A549 (cell line): ENCODE measurements at regions not wholly inside any gene's neighbourhood (a gene's known extent, or its start where the extent isn't known, plus 50 kb on each side); places are given as distances from the start of the nearest gene placed in this dataset.

ENCODE experiments used
- ATAC-seq, 2 experiments: fragments of 200-7000 bp in 1 of 2; fragments of >200 bp in 1 of 2; cut with Nextera tagmentation in 1 of 2; cut with Tn5 transposase in 1 of 2; 3 replicates each; pipeline versions ENCODE4 v1.8.0 to v1.9.1; 2018 to 2020; ENCODE audit warnings: mild to moderate bottlenecking in 1 of 2, moderate library complexity in 1 of 2
- CTCF ChIA-PET: fragments of 300-600 bp; sonication (Branson Sonifier 250); formaldehyde crosslinking; extraction: SDS; loops from one replicate; lab custom pipeline; 2021; ENCODE audit warnings: antibody characterized with exemption, inconsistent platforms; lab: Yijun Ruan, JAX
- POLR2A ChIA-PET: fragments of 350-600 bp; formaldehyde crosslinking; extraction: SDS; loops from one replicate; lab custom pipeline; 2021; ENCODE audit warnings: antibody characterized with exemption, inconsistent platforms; lab: Yijun Ruan, JAX
- DNase-seq, 2 experiments: peaks; one replicate each; pipeline versions ENCODE4 v3.0.0 to v3.0.0-alpha.2; 2011 to 2016; ENCODE audit warnings: low read depth in 1 of 2, low spot score in 1 of 2
- FAIRE-seq: peaks from 2 replicates; lab custom pipeline; 2011; peaks lifted over from hg19 to GRCh38; lab: Jason Lieb, UNC
- H3K27ac ChIP-seq, 2 experiments: fragments of >200 bp; sonication (Bioruptor Twin); formaldehyde crosslinking; 3 replicates each; pipeline ENCODE4 v1.5.1; 2016 to 2017
- H3K4me1 ChIP-seq: fragments of >200 bp; sonication (Bioruptor Twin); formaldehyde crosslinking; 3 replicates; pipeline ENCODE4 v1.6.1; 2016
- H3K4me2 ChIP-seq: fragments of >200 bp; sonication (Bioruptor Twin); formaldehyde crosslinking; 3 replicates; pipeline ENCODE4 v1.6.1; 2016
- H3K4me3 ChIP-seq: fragments of >200 bp; sonication (Bioruptor Twin); formaldehyde crosslinking; 3 replicates; pipeline ENCODE4 v1.5.1; 2016
- H3K9me3 ChIP-seq: fragments of >200 bp; sonication (Bioruptor Twin); formaldehyde crosslinking; 3 replicates; pipeline ENCODE4 v1.6.1; 2016
- BHLHE40 ChIP-seq: IDR thresholded peaks from 2 replicates; pipeline ENCODE4 v1.6.1; 2012; ENCODE audit warnings: low read depth, low read length, inconsistent platforms
- CBX8 ChIP-seq: fragments of 200-600 bp; sonication (generic); IDR thresholded peaks from 2 replicates; pipeline ENCODE4 v1.6.1; 2016
- CHD2 ChIP-seq: fragments of 150-350 bp; IDR thresholded peaks from 2 replicates; pipeline ENCODE4 v1.6.1; 2014; ENCODE audit warnings: low read length; ENCODE audit not compliant: partially characterized antibody
- EHMT2 ChIP-seq: fragments of 200-600 bp; sonication (generic); IDR thresholded peaks from 2 replicates; pipeline ENCODE4 v1.6.1; 2016; ENCODE audit warnings: antibody characterized with exemption, low read depth, mild to moderate bottlenecking, moderate library complexity
- EP300 ChIP-seq, 2 experiments: fragments of >200 bp; sonication (Bioruptor Twin); formaldehyde crosslinking; IDR thresholded peaks; 2 replicates in 1 of 2; 3 replicates in 1 of 2; pipeline ENCODE4 v1.6.1; 2016 to 2017
- ESRRA ChIP-seq: fragments of 150-350 bp; IDR thresholded peaks from 2 replicates; pipeline ENCODE4 v1.6.1; 2014; ENCODE audit warnings: mild to moderate bottlenecking, low read length, borderline replicate concordance
- FOXS1 ChIP-seq: fragments of 250-450 bp; sonication (Bioruptor Pico); IDR thresholded peaks from 2 replicates; pipeline ENCODE4 v1.5.0; 2020; ENCODE audit warnings: mild to moderate bottlenecking, moderate library complexity
- GATA3 ChIP-seq: IDR thresholded peaks from 2 replicates; pipeline ENCODE4 v1.6.1; 2012; ENCODE audit warnings: borderline replicate concordance
- HDAC2 ChIP-seq: fragments of 200-600 bp; sonication (generic); IDR thresholded peaks from 2 replicates; pipeline ENCODE4 v1.6.1; 2016
- HOXB5 ChIP-seq: fragments of 250-450 bp; sonication (Bioruptor Pico); IDR thresholded peaks from 2 replicates; pipeline ENCODE4 v1.5.0; 2020; ENCODE audit warnings: mild to moderate bottlenecking, moderate library complexity
- JUNB ChIP-seq: fragments of >200 bp; sonication (Bioruptor Twin); formaldehyde crosslinking; IDR thresholded peaks from 2 replicates; pipeline ENCODE4 v1.6.1; 2016
- MAFK ChIP-seq: fragments of 450-650 bp; IDR thresholded peaks from 2 replicates; pipeline ENCODE4 v1.6.1; 2014; ENCODE audit not compliant: partially characterized antibody
- MAZ ChIP-seq: fragments of 150-350 bp; IDR thresholded peaks from 2 replicates; pipeline ENCODE4 v1.6.1; 2014; ENCODE audit warnings: antibody characterized with exemption, low read depth, low read length, borderline replicate concordance
- NPAS2 ChIP-seq: fragments of 250-450 bp; sonication (Bioruptor Pico); IDR thresholded peaks from 2 replicates; pipeline ENCODE4 v1.8.0; 2022; ENCODE audit warnings: mild to moderate bottlenecking, moderate library complexity, borderline replicate concordance
- NR3C1 ChIP-seq: fragments of >200 bp; sonication (Bioruptor Twin); formaldehyde crosslinking; IDR thresholded peaks from 3 replicates; pipeline ENCODE4 v1.6.1; 2017
- PHF8 ChIP-seq: fragments of 200-600 bp; sonication (generic); IDR thresholded peaks from 2 replicates; pipeline ENCODE4 v1.6.1; 2016; ENCODE audit warnings: low read depth, mild to moderate bottlenecking, antibody characterized with exemption, moderate library complexity, borderline replicate concordance
- POLR2A ChIP-seq: IDR thresholded peaks from 2 replicates; pipeline ENCODE4 v1.6.1; 2012; ENCODE audit warnings: mild to moderate bottlenecking, low read length
- SREBF2 ChIP-seq: fragments of 450-650 bp; IDR thresholded peaks from 2 replicates; pipeline ENCODE4 v1.6.1; 2014; ENCODE audit warnings: mild to moderate bottlenecking, moderate library complexity
- TFCP2L1 ChIP-seq: fragments of 250-450 bp; sonication (Bioruptor Pico); IDR thresholded peaks from 2 replicates; pipeline ENCODE4 v1.5.0; 2021; ENCODE audit warnings: mild to moderate bottlenecking
- ZC3H11A ChIP-seq: fragments of 450-650 bp; IDR thresholded peaks from 2 replicates; pipeline ENCODE4 v1.6.1; 2014; ENCODE audit warnings: antibody characterized with exemption, mild to moderate bottlenecking
- ZFP36 ChIP-seq: fragments of 450-650 bp; IDR thresholded peaks from 2 replicates; pipeline ENCODE4 v1.6.1; 2014; ENCODE audit warnings: borderline replicate concordance; ENCODE audit not compliant: partially characterized antibody
- WGBS: methylation state at CpG from one replicate; pipeline ENCODE4 v1.1.6; 2017; ENCODE audit errors: missing lambda C conversion rate; 5-methylcytosine and 5-hydroxymethylcytosine counted together
- TF ChIP-seq, protein P1 (sequence below): IDR thresholded peaks from 2 replicates; pipeline ENCODE4 v1.6.1; 2012
- TF ChIP-seq, protein P2 (sequence below): fragments of 250-450 bp; sonication (Bioruptor Pico); IDR thresholded peaks from 2 replicates; pipeline ENCODE4 v1.5.0; 2020; ENCODE audit warnings: low read depth, mild to moderate bottlenecking, moderate library complexity
- TF ChIP-seq, protein P3 (sequence below): IDR thresholded peaks from 2 replicates; pipeline ENCODE4 v1.6.1; 2012

DNA sequence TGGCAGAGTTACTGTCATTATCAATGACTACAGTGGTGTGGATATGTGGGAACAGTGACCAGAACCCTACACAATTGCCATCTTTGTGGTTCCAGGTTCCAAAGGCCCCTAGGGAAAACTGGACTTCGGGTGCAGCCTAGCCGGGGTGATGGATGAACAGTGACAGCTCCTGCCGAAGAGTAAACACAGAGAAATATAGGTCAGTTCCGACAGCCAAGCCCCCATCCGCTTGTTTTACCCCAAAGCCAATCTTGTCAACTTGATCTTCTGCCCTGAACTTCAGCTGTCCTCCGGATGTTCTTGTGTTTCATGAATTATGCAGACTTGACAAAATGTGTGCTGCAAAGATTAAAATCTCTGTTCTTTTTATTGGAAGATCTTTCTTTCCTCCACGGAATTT is 200.4 kb upstream of the SRRM4 start:
- TF ChIP-seq NR3C1 (no peak), CBX8 (no peak), MAFK (peak; percentile 57), ESRRA (no peak), FOXS1 (no peak), ZFP36 (no peak)
- TF ChIP-seq, protein P1, sequence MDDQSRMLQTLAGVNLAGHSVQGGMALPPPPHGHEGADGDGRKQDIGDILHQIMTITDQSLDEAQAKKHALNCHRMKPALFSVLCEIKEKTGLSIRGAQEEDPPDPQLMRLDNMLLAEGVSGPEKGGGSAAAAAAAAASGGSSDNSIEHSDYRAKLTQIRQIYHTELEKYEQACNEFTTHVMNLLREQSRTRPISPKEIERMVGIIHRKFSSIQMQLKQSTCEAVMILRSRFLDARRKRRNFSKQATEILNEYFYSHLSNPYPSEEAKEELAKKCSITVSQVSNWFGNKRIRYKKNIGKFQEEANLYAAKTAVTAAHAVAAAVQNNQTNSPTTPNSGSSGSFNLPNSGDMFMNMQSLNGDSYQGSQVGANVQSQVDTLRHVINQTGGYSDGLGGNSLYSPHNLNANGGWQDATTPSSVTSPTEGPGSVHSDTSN = no peak
- TF ChIP-seq, all 56 proteins: peak for 1
- Histone ChIP-seq H3K4me2 (no peak overlapping the region), H3K4me3 (no peak overlapping the region), H3K27ac (no peak overlapping the region), H3K9me3 (no peaks in the 10 kb centered on the region), H3K4me1 (no peaks in the 10 kb centered on the region)
- no peak for ATAC-seq
- DNase-seq = no peak
- POLR2A ChIA-PET = no interaction called here
- CTCF ChIA-PET = no interaction called here
- 1% methylated on average over 7 of the region's 7 CpGs for WGBS
- no peak for FAIRE-seq

DNA sequence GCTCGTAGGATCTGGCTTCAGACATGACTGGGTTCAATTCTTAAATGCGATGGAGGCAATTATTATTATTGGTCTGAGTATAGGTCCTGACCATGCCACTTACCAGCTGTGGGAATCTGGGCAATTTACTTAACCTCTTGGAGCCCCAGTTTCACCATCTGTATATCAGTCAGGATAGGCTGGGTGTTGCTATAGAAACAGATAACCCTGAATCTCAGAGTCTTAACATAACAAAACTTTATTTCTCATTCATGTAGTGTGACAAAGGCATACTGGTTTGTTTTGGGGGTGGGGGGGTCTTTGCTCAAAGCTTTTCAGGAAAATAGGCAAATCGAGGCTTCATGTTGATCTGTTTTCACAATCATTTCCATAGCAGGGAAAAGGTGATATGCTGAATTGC is 199.6 kb upstream of the SRRM4 start:
- H3K4me1 ChIP-seq = no peaks in the 10 kb centered on the region
- ChIA-PET CTCF (interaction anchor here (0.6 kb wide), 1 partner anchor 298 kb away, joined by 4 read pairs; no protein-coding TSS in a partner anchor), POLR2A (no interaction called here)
- no peak overlapping the region for H3K4me2 ChIP-seq
- H3K27ac ChIP-seq = no peak overlapping the region
- FAIRE-seq (no peak), DNase-seq (no peak)
- H3K4me3 ChIP-seq = no peak overlapping the region
- no peaks in the 10 kb centered on the region for H3K9me3 ChIP-seq
- 5% methylated on average over 3 of the region's 3 CpGs for WGBS
- no peak for TF ChIP-seq EHMT2
- no peak for TF ChIP-seq HOXB5 (CRISPR knock-in tag)
- TF ChIP-seq CBX8 = no peak
- TF ChIP-seq SREBF2 = no peak
- TF ChIP-seq, protein P2, sequence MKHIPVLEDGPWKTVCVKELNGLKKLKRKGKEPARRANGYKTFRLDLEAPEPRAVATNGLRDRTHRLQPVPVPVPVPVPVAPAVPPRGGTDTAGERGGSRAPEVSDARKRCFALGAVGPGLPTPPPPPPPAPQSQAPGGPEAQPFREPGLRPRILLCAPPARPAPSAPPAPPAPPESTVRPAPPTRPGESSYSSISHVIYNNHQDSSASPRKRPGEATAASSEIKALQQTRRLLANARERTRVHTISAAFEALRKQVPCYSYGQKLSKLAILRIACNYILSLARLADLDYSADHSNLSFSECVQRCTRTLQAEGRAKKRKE (CRISPR knock-in tag) = no peak
- no peak for TF ChIP-seq PHF8
- no peak for TF ChIP-seq TFCP2L1 (CRISPR knock-in tag)
- TF ChIP-seq, all 56 proteins: peak for 0
- no peak for ATAC-seq

DNA sequence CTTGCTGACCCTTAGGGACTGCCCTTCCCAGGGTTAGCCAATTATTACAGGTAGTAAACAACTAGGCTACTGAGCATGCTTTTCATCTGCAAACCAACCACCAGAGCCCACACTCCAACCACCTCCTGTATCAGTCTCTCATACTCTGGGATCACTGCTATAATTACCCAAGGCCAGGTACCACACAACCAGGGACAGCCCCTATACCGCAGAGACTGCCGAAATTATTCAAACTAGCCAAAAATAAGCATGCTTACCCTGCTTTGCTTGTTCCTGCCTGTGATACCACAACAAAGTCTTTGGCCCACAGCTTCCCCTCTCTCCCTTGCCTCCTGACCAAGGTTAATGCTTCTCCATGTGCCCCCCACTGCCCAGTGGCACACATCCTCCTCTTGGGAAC is 197.6 kb upstream of the SRRM4 start:
- POLR2A ChIA-PET = no interaction called here
- no peak for FAIRE-seq
- CTCF ChIA-PET = no interaction called here

DNA sequence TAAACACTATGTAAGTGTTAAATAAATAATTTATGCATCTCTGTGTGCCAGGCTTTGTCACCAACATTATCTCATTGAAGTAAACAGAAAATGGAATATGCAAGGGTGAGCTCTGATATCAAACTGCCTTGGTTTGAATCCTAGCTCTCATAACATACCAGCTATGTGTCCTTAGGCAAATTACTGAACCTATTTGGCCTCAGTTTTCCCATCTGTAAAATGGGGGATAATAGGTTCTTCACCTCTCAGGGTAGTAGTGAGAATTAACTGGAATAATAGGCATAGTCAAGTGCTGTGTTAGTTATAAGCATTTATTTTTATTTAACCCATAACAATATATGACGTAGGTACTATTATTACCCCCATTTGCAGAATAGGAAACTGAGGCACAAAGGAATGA is 190.8 kb upstream of the SRRM4 start:
- Histone ChIP-seq H3K27ac (no peak overlapping the region), H3K4me2 (no peak overlapping the region), H3K4me3 (no peak overlapping the region), H3K9me3 (no peaks in the 10 kb centered on the region), H3K4me1 (no peaks in the 10 kb centered on the region)
- no peak for ATAC-seq
- DNase-seq = no peak
- 6% methylated on average over 1 of the region's 1 CpG for WGBS
- ChIA-PET CTCF (interaction anchor here (1.3 kb wide), 1 partner anchor 489 kb away, joined by 4 read pairs; no protein-coding TSS in a partner anchor), POLR2A (no interaction called here)
- TF ChIP-seq GATA3 = no peak
- TF ChIP-seq MAZ = no peak
- TF ChIP-seq CHD2 = no peak
- no peak for TF ChIP-seq HDAC2
- no peak for TF ChIP-seq SREBF2
- TF ChIP-seq EP300 (IDR thresholded peaks at IDR 0.05) = no peak
- TF ChIP-seq ZC3H11A = no peak
- no peak for TF ChIP-seq BHLHE40
- TF ChIP-seq HOXB5 (CRISPR knock-in tag) = no peak
- TF ChIP-seq, protein P1 = no peak
- no peak for TF ChIP-seq NPAS2 (CRISPR knock-in tag)
- no peak for TF ChIP-seq FOXS1
- FAIRE-seq = no peak

More for the DNA sequence above, 197.6 kb upstream of the SRRM4 start:
- H3K4me1 ChIP-seq = no peaks in the 10 kb centered on the region
- H3K27ac ChIP-seq = no peak overlapping the region
- no peak for DNase-seq
- ATAC-seq = no peak
- H3K4me3 ChIP-seq = no peak overlapping the region
- no peaks in the 10 kb centered on the region for H3K9me3 ChIP-seq
- no peak overlapping the region for H3K4me2 ChIP-seq
- WGBS = 4% methylated on average over 2 of the region's 2 CpGs
- no peak for TF ChIP-seq POLR2A
- TF ChIP-seq MAZ = no peak
- TF ChIP-seq JUNB = no peak
- TF ChIP-seq, protein P1 = no peak
- TF ChIP-seq, protein P3, sequence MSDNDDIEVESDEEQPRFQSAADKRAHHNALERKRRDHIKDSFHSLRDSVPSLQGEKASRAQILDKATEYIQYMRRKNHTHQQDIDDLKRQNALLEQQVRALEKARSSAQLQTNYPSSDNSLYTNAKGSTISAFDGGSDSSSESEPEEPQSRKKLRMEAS = no peak
